PC-9 (cell line): ENCODE measurements at regions not wholly inside any gene's neighbourhood (a gene's known extent, or its start where the extent isn't known, plus 50 kb on each side); places are given as distances from the start of the nearest gene placed in this dataset.

Experiments used
- BruUV-seq: library from RNA; stranded (reverse); fragments of 400-500 nt; replicated peaks from 2 replicates; lab custom pipeline; 2021; lab: Mats Ljungman, UMichigan
- CTCF ChIA-PET: fragments of 300-600 bp; sonication (Branson Sonifier 250); formaldehyde crosslinking; loops from one replicate; lab custom pipeline; 2022; ENCODE audit warnings: antibody characterized with exemption; lab: Charles Lee
- POLR2A ChIA-PET: fragments of 300-600 bp; sonication (Branson Sonifier 250); formaldehyde crosslinking; loops from one replicate; lab custom pipeline; 2022; ENCODE audit warnings: antibody characterized with exemption; ENCODE audit not compliant: unreplicated experiment; lab: Charles Lee
- DNase-seq, 2 experiments: peaks; one replicate each; pipeline versions ENCODE4 v3.0.0 to v3.0.0-alpha.2; 2015 to 2022; ENCODE audit warnings: mixed read lengths in 1 of 2
- H2AFZ ChIP-seq: fragments of 200-600 bp; sonication (generic); 2 replicates; pipeline ENCODE4 v1.8.1; 2017; ENCODE audit warnings: antibody characterized with exemption
- H3F3A ChIP-seq: fragments of 200-600 bp; sonication (generic); 2 replicates; pipeline ENCODE4 v1.8.1; 2017; ENCODE audit warnings: antibody characterized with exemption, mild to moderate bottlenecking, low read depth; ENCODE audit not compliant: insufficient read depth
- H3K27ac ChIP-seq: fragments of 200-600 bp; sonication (generic); 2 replicates; pipeline ENCODE4 v1.6.1; 2016; ENCODE audit warnings: mixed run types
- H3K27me3 ChIP-seq: fragments of 200-600 bp; sonication (generic); 2 replicates; pipeline ENCODE4 v1.6.1; 2016; ENCODE audit warnings: low read depth, mixed run types; ENCODE audit not compliant: insufficient read depth
- H3K36me3 ChIP-seq: fragments of 200-600 bp; sonication (generic); 2 replicates; pipeline ENCODE4 v1.6.1; 2016; ENCODE audit warnings: low read depth, mixed run types
- H3K4me1 ChIP-seq: fragments of 200-600 bp; sonication (generic); replicated peaks from 2 replicates; pipeline ENCODE4 v1.6.1; 2016; ENCODE audit warnings: mixed run types; ENCODE audit not compliant: insufficient read depth
- H3K4me2 ChIP-seq: fragments of 200-600 bp; sonication (generic); 2 replicates; pipeline ENCODE4 v1.6.1; 2017; ENCODE audit warnings: mixed run types
- H3K4me3 ChIP-seq: fragments of 200-600 bp; sonication (generic); 2 replicates; pipeline ENCODE4 v1.6.1; 2016; ENCODE audit warnings: mixed run types
- H3K79me2 ChIP-seq: fragments of 200-600 bp; sonication (generic); 2 replicates; pipeline ENCODE4 v1.6.1; 2017; ENCODE audit warnings: low read depth, mixed run types
- H3K9me2 ChIP-seq: fragments of 200-600 bp; sonication (generic); 2 replicates; pipeline ENCODE4 v1.8.1; 2017; ENCODE audit warnings: mild to moderate bottlenecking; ENCODE audit not compliant: insufficient read depth
- H3K9me3 ChIP-seq: fragments of 200-600 bp; sonication (generic); 2 replicates; pipeline ENCODE4 v1.8.1; 2016; ENCODE audit warnings: low read depth; ENCODE audit not compliant: insufficient read depth
- H4K20me1 ChIP-seq: fragments of 200-600 bp; sonication (generic); 2 replicates; pipeline ENCODE4 v1.8.1; 2017; ENCODE audit not compliant: insufficient read depth
- CTCF ChIP-seq: fragments of 200-600 bp; sonication (generic); conservative IDR thresholded peaks from 2 replicates; pipeline ENCODE4 v1.6.1; 2017; ENCODE audit warnings: mixed run types, antibody characterized with exemption, mild to moderate bottlenecking, moderate library complexity
- EZH2 ChIP-seq: fragments of 200-600 bp; sonication (generic); IDR thresholded peaks from 2 replicates; pipeline ENCODE4 v1.8.0; 2017; ENCODE audit warnings: antibody characterized with exemption, low read depth
- intact Hi-C: fragments of 100-400 bp; cut with micrococcal nuclease; formaldehyde crosslinking; loops from one replicate; pipeline ENCODE4 v1.10.0; 2022; ENCODE audit not compliant: unreplicated experiment

DNA sequence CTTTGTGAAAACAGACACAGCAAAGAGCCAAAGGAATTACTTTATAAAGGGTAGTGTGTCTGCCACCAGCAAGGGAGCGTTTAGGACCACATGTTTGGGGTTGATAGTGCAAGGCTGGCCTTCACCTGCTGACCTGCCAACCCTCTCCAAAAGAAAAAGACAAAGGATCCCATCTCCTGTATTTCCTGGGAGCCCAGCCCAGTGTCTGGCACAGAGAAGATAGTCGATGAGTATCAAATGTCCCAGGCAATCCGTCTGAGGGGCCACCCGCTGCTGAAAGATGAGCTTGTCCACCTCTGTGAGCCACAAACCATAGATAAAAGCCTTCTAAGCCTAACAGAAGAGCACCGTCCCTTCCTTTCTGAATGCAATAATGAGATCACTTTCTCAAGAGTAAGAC, 154.8 kb upstream of the CTNNB1 start:
- no peaks in the 10 kb centered on the region for H3K4me1 ChIP-seq
- intact Hi-C loops, result no loop called here
- H3K4me2 ChIP-seq, result no peak overlapping the region
- ChIA-PET POLR2A (no interaction called here), CTCF (no interaction called here)
- H3K4me3 ChIP-seq, result no peak overlapping the region
- no peaks in the 10 kb centered on the region for H4K20me1 ChIP-seq
- no peak overlapping the region for H2AFZ ChIP-seq
- no peak overlapping the region for H3K27ac ChIP-seq
- no peaks in the 10 kb centered on the region for H3K9me2 ChIP-seq
- no peak for TF ChIP-seq EZH2
- TF ChIP-seq CTCF, result no peak
- no peaks in the 10 kb centered on the region for H3K27me3 ChIP-seq
- no peak for DNase-seq
- BruUV-seq, result no TSS peak
- no peaks in the 10 kb centered on the region for H3F3A ChIP-seq
- H3K79me2 ChIP-seq, result no peaks in the 10 kb centered on the region
- no peaks in the 10 kb centered on the region for H3K9me3 ChIP-seq
- H3K36me3 ChIP-seq, result no peaks in the 10 kb centered on the region

- ChIA-PET POLR2A (no interaction called here), CTCF (no interaction called here)
- H4K20me1 ChIP-seq, result no peaks in the 10 kb centered on the region
- DNase-seq, result no peak
- no peaks in the 10 kb centered on the region for H3F3A ChIP-seq
- no peak overlapping the region for H3K4me2 ChIP-seq
- H3K27ac ChIP-seq, result no peak overlapping the region
- H3K4me3 ChIP-seq, result no peak overlapping the region
- no peaks in the 10 kb centered on the region for H3K9me2 ChIP-seq
- BruUV-seq, result no TSS peak
- H3K9me3 ChIP-seq, result no peaks in the 10 kb centered on the region
- H2AFZ ChIP-seq, result no peak overlapping the region
- H3K36me3 ChIP-seq, result no peaks in the 10 kb centered on the region
- no peaks in the 10 kb centered on the region for H3K79me2 ChIP-seq
- intact Hi-C loops, result no loop called here
- H3K27me3 ChIP-seq, result no peaks in the 10 kb centered on the region
- H3K4me1 ChIP-seq, result no peaks in the 10 kb centered on the region
- no peak for TF ChIP-seq CTCF
- TF ChIP-seq EZH2, result no peak
Measured at GRCh38 chr3:41045491-41045890, 153.8 kb upstream of the CTNNB1 start.

DNA sequence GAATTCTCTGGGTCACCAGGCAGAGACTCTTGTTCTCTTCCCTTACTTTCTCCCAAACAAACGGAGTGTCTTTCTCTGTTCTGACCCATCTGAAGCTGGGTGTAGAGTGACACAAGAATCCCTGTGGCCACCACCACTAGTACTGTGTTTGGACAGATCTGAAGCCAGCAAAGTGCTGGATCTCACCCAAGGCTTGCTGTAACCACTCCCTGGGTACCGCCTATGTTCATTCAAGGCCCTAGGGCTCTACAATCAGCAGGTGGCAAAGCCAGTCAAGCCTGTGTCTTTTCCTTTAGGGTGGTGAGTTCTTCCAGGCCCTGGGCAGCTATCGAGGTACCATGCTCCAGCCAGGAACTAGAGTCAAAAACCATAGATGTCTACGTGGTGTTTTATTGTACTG, 149.2 kb upstream of the CTNNB1 start:
- H3K27ac ChIP-seq, result no peak overlapping the region
- BruUV-seq, result no TSS peak

More for the DNA sequence above, 149.2 kb upstream of the CTNNB1 start:
- no peaks in the 10 kb centered on the region for H3K27me3 ChIP-seq
- intact Hi-C loops, result no loop called here
- no peak overlapping the region for H2AFZ ChIP-seq
- H3K4me1 ChIP-seq, result no peaks in the 10 kb centered on the region
- no peaks in the 10 kb centered on the region for H3K9me2 ChIP-seq
- no peak for TF ChIP-seq EZH2
- no peak for TF ChIP-seq CTCF
- POLR2A ChIA-PET, result no interaction called here
- H3K4me2 ChIP-seq, result no peak overlapping the region
- no peak overlapping the region for H3K4me3 ChIP-seq
- no peaks in the 10 kb centered on the region for H3K36me3 ChIP-seq
- H3K9me3 ChIP-seq, result no peaks in the 10 kb centered on the region
- H3F3A ChIP-seq, result no peaks in the 10 kb centered on the region
- no peak for DNase-seq
- H4K20me1 ChIP-seq, result no peaks in the 10 kb centered on the region
- CTCF ChIA-PET, result no interaction called here
- H3K79me2 ChIP-seq, result no peaks in the 10 kb centered on the region
